ENCODE measurements at regions not wholly inside any gene's neighbourhood (a gene's known extent, or its start where the extent isn't known, plus 50 kb on each side); places are given as distances from the start of the nearest gene placed in this dataset.

DNA sequence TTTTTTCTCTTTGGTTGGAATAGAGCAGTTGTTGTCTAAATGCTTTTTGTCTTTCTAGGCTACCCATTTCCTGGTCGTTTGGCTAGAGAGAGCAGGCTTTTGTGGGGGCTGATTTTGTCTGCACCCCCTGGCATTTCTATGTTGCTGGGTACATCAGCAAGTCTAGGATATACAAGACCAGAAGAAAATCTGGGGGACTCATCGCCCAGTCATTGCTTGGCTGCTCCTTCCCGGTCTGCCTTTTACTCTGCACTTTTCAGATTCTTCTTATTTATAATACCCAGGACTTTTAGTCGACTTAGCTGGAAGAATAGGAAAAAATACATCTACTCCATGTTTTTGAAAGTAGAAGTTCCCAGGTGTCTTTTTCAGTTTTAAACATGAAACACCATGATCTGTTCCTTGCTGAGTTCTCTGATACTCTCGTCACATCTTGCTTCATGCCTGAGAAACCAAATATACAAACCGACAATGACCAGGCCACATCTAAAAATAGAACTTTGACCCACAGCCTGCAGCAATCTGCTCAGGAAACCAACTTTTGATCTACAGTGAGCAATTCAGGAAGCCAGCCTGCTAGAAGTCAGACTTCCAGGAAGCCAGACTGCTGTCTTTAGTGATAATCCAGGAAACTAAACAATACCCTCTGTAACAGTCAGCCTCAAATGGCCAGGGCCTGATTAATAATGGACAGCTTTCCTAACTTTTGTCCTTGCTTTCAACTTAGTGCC, 163.8 kb upstream of the MEX3C start:
- TF ChIP-seq POLR2A (IDR thresholded peaks at IDR 0.05) (no peak), POLR2AphosphoS5 (IDR thresholded peaks at IDR 0.05; ENCODE audit: insufficient read depth in 1 of 2, low read depth in 1 of 2) (no peak)
- TF ChIP-seq, protein P1, sequence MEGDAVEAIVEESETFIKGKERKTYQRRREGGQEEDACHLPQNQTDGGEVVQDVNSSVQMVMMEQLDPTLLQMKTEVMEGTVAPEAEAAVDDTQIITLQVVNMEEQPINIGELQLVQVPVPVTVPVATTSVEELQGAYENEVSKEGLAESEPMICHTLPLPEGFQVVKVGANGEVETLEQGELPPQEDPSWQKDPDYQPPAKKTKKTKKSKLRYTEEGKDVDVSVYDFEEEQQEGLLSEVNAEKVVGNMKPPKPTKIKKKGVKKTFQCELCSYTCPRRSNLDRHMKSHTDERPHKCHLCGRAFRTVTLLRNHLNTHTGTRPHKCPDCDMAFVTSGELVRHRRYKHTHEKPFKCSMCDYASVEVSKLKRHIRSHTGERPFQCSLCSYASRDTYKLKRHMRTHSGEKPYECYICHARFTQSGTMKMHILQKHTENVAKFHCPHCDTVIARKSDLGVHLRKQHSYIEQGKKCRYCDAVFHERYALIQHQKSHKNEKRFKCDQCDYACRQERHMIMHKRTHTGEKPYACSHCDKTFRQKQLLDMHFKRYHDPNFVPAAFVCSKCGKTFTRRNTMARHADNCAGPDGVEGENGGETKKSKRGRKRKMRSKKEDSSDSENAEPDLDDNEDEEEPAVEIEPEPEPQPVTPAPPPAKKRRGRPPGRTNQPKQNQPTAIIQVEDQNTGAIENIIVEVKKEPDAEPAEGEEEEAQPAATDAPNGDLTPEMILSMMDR (IDR thresholded peaks at IDR 0.05), result no peak

Measured in vagina (tissue), 2 donors.